SK-N-SH treated with all-trans-retinoic acid at 6 μM for 48 hours (cell line): ENCODE measurements at regions not wholly inside any gene's neighbourhood (a gene's known extent, or its start where the extent isn't known, plus 50 kb on each side); places are given as distances from the start of the nearest gene placed in this dataset.

Experiments
- CSDC2 ChIP-seq: fragments of 250-450 bp; sonication (Bioruptor Pico); IDR thresholded peaks from 2 replicates; pipeline ENCODE4 v1.5.0; 2020; ENCODE audit warnings: mild to moderate bottlenecking, moderate library complexity
- ISL1 ChIP-seq: fragments of 250-450 bp; sonication (Bioruptor Pico); IDR thresholded peaks from 2 replicates; pipeline ENCODE4 v2.1.2; 2022; ENCODE audit warnings: mild to moderate bottlenecking, moderate library complexity
- TCF4 ChIP-seq: fragments of 250-450 bp; sonication (Bioruptor Pico); IDR thresholded peaks from 2 replicates; pipeline ENCODE4 v1.8.0; 2021; ENCODE audit warnings: mild to moderate bottlenecking, moderate library complexity, borderline replicate concordance
- TSHZ2 ChIP-seq: fragments of 250-450 bp; sonication (Bioruptor Pico); IDR thresholded peaks from 2 replicates; pipeline ENCODE4 v1.5.0; 2020; ENCODE audit warnings: mild to moderate bottlenecking, moderate library complexity
- ZNF565 ChIP-seq: fragments of 450-650 bp; formaldehyde crosslinking; conservative IDR thresholded peaks from 2 replicates; pipeline ENCODE4 v1.5.0; 2020; ENCODE audit warnings: low read depth, mild to moderate bottlenecking, moderate library complexity
- ZNF8 ChIP-seq: fragments of 450-650 bp; formaldehyde crosslinking; IDR thresholded peaks from 2 replicates; pipeline ENCODE4 v1.5.0; 2020; ENCODE audit warnings: mild to moderate bottlenecking, moderate library complexity

GRCh38 chr21:24372506-24372905 lies 1234.8 kb downstream of the MRPL39 start:
- TF ChIP-seq ISL1 = no peak
- no peak for TF ChIP-seq CSDC2
- no peak for TF ChIP-seq TSHZ2 (CRISPR knock-in tag)
- TF ChIP-seq ZNF8 (CRISPR knock-in tag) = no peak
- no peak for TF ChIP-seq TCF4
- no peak for TF ChIP-seq ZNF565 (CRISPR knock-in tag)
